Neuronal stem cell (in vitro differentiated cells): ENCODE measurements at regions not wholly inside any gene's neighbourhood (a gene's known extent, or its start where the extent isn't known, plus 50 kb on each side); places are given as distances from the start of the nearest gene placed in this dataset.
"Not testable (repeated sequence)": the region's sequence is repeated elsewhere in the genome, so short reads cannot be mapped to it uniquely, and the experiment has no call there.

Experiments used
- DNase-seq: peaks from one replicate; pipeline ENCODE4 v3.0.0-alpha.2; 2013; ENCODE audit warnings: low spot score
- H2AFZ ChIP-seq: one replicate; pipeline ENCODE4 v1.6.1; 2013; ENCODE audit warnings: mild to moderate bottlenecking, low read length, inconsistent platforms
- H2AK5ac ChIP-seq: 2 replicates; pipeline ENCODE4 v1.6.1; 2013; ENCODE audit warnings: low read depth, mild to moderate bottlenecking, inconsistent platforms, low read length, moderate library complexity, mixed read lengths
- H2BK120ac ChIP-seq: 2 replicates; pipeline ENCODE4 v1.6.1; 2013; ENCODE audit warnings: low read depth, mild to moderate bottlenecking, inconsistent platforms, low read length, moderate library complexity, mixed read lengths
- H2BK12ac ChIP-seq: one replicate; pipeline ENCODE4 v1.6.1; 2013; ENCODE audit warnings: low read length, inconsistent platforms
- H2BK15ac ChIP-seq: 2 replicates; pipeline ENCODE4 v1.6.1; 2013; ENCODE audit warnings: mild to moderate bottlenecking, low read length, inconsistent platforms, mixed read lengths
- H2BK5ac ChIP-seq: one replicate; pipeline ENCODE4 v1.6.1; 2013; ENCODE audit warnings: inconsistent platforms, mild to moderate bottlenecking, low read length, moderate library complexity
- H3K14ac ChIP-seq: one replicate; pipeline ENCODE4 v1.6.1; 2013; ENCODE audit warnings: low read length, inconsistent platforms
- H3K18ac ChIP-seq: 2 replicates; pipeline ENCODE4 v1.6.1; 2013; ENCODE audit warnings: low read length, inconsistent platforms
- H3K23ac ChIP-seq: 2 replicates; pipeline ENCODE4 v1.6.1; 2013; ENCODE audit warnings: low read depth, mild to moderate bottlenecking, mixed read lengths, low read length, inconsistent platforms; ENCODE audit not compliant: poor library complexity
- H3K27ac ChIP-seq: replicated peaks from 3 replicates; pipeline ENCODE4 v1.5.1; 2013; ENCODE audit warnings: low read length, inconsistent platforms
- H3K27me3 ChIP-seq, 3 experiments: 2 replicates each; pipeline ENCODE4 v1.6.1; 2013; ENCODE audit warnings: low read length in 3 of 3, mild to moderate bottlenecking in 2 of 3, inconsistent platforms in 1 of 3, low read depth in 1 of 3, mixed read lengths in 1 of 3, moderate library complexity in 1 of 3; ENCODE audit not compliant: control insufficient read depth in 3 of 3, insufficient read depth in 3 of 3
- H3K36me3 ChIP-seq, 2 donors: replicated peaks in 1 of 2; 2 replicates each; pipeline ENCODE4 v1.6.1; 2013; ENCODE audit warnings: low read length in 2 of 2; ENCODE audit not compliant: control insufficient read depth in 2 of 2, insufficient read depth in 2 of 2
- H3K4ac ChIP-seq: 2 replicates; pipeline ENCODE4 v1.6.1; 2013; ENCODE audit warnings: inconsistent platforms, mild to moderate bottlenecking, low read length, moderate library complexity
- H3K4me1 ChIP-seq, 2 donors: 1 replicate in 1 of 2; 2 replicates in 1 of 2; pipeline ENCODE4 v1.6.1; 2013; ENCODE audit warnings: low read length in 2 of 2, low read depth in 1 of 2; ENCODE audit not compliant: control insufficient read depth in 2 of 2, insufficient read depth in 1 of 2
- H3K4me2 ChIP-seq: one replicate; pipeline ENCODE4 v1.6.1; 2013; ENCODE audit warnings: mild to moderate bottlenecking, low read length, inconsistent platforms; ENCODE audit not compliant: insufficient read depth, poor library complexity, severe bottlenecking
- H3K4me3 ChIP-seq, 2 donors: 2 replicates each; pipeline ENCODE4 v1.5.1; 2013; ENCODE audit warnings: low read length in 2 of 2, mild to moderate bottlenecking in 2 of 2, inconsistent platforms in 1 of 2, moderate library complexity in 1 of 2
- H3K79me1 ChIP-seq: one replicate; pipeline ENCODE4 v1.6.1; 2013; ENCODE audit warnings: low read depth, mild to moderate bottlenecking, inconsistent platforms, low read length, moderate library complexity
- H3K9ac ChIP-seq: one replicate; pipeline ENCODE4 v1.6.1; 2013; ENCODE audit warnings: mild to moderate bottlenecking, low read depth, low read length, inconsistent platforms; ENCODE audit not compliant: poor library complexity
- H3K9me3 ChIP-seq, 2 donors: replicated peaks in 1 of 2; 2 replicates each; pipeline versions ENCODE3 to v1.6.1; 2013; ENCODE audit warnings: low read length in 2 of 2, mild to moderate bottlenecking in 2 of 2, inconsistent platforms in 1 of 2, low read depth in 1 of 2, mixed read lengths in 1 of 2, moderate library complexity in 1 of 2; ENCODE audit not compliant: control insufficient read depth in 2 of 2, insufficient read depth in 1 of 2
- H4K8ac ChIP-seq: one replicate; pipeline ENCODE4 v1.6.1; 2013; ENCODE audit warnings: low read depth, mild to moderate bottlenecking, inconsistent platforms, low read length, moderate library complexity
- H4K91ac ChIP-seq: one replicate; pipeline ENCODE4 v1.6.1; 2013; ENCODE audit warnings: low read length, low read depth, mild to moderate bottlenecking, inconsistent platforms; ENCODE audit not compliant: poor library complexity
- WGBS, 2 donors: extraction: QIAGEN DNeasy Blood & Tissue Kit; methylation state at CpG; one replicate each; pipeline ENCODE4 v1.1.7; 2013; ENCODE audit warnings: missing lambda C conversion rate in 2 of 2, mixed read lengths in 1 of 2; ENCODE audit not compliant: insufficient read length in 2 of 2, insufficient replicate concordance in 1 of 2; ENCODE audit errors: extremely low coverage in 2 of 2; 5-methylcytosine and 5-hydroxymethylcytosine counted together

DNA sequence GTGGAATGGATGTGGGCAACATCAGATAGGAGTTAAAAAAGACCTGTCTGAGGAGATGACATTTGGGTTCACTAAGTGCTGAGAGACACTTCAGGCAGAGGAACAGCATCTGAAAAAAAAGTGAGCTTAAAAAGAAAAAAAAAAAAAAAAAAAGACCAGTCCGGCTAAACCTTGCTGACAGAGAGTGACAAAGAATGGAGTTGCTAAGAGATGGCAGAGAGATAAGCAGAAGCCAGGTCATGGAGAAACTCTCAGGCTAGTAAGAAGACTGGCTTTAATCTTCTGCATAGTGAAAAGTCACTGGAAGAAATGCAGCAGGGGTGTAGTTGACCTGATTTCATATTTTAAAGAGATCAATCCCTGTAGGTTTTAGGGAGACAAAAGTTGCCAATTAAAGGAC is 711.1 kb upstream of the SEMA3D start:
- Histone ChIP-seq H2AFZ (peak overlapping the region; percentile 18), H2BK12ac (no peak overlapping the region), H3K9ac (no peak overlapping the region), H3K18ac (no peak overlapping the region), H4K8ac (no peak overlapping the region), H3K4ac (no peak overlapping the region), H3K4me1 (no peaks in the 10 kb centered on the region), H4K91ac (no peak overlapping the region), H3K27me3 (no peaks in the 10 kb centered on the region), H2BK5ac (no peak overlapping the region), H3K14ac (no peak overlapping the region), H2BK120ac (no peak overlapping the region), H3K23ac (no peak overlapping the region), H3K79me1 (no peaks in the 10 kb centered on the region), H3K9me3 (no peaks in the 10 kb centered on the region), H2AK5ac (no peak overlapping the region), H3K36me3 (no peaks in the 10 kb centered on the region), H3K4me2 (no peak overlapping the region), H3K4me3 (no peak overlapping the region), H2BK15ac (no peak overlapping the region), H3K27ac (no peak overlapping the region)
- WGBS, 2 donors = no CpG with 5 or more reads among the region's 1 CpG
- DNase-seq = no peak

DNA sequence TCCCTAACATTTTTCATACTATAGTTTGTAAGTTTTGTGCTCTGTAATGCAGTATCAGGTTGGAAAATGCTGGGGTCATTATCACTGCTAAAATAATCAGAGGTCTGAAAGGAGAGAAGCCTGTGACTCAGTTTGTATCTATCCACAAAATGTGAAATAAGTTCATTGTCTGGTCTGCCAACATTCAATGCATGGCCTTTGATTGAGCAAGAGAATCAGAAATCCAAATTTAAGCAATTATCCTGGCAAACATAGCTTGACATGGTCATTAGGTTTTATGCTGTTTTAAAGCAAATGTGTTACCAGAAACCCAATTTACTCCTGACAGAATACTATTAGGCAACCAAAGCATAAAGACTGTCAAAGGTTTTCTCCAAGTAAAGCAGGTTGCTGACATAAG is 709.7 kb upstream of the SEMA3D start:
- Histone ChIP-seq H4K91ac (no peak overlapping the region), H3K18ac (no peak overlapping the region), H3K36me3 (no peaks in the 10 kb centered on the region), H2BK5ac (no peak overlapping the region), H3K4me1 (no peaks in the 10 kb centered on the region), H3K79me1 (no peaks in the 10 kb centered on the region), H3K9ac (no peak overlapping the region), H3K9me3 (no peaks in the 10 kb centered on the region), H3K27me3 (no peaks in the 10 kb centered on the region), H2BK120ac (no peak overlapping the region), H2BK12ac (no peak overlapping the region), H3K27ac (no peak overlapping the region), H4K8ac (no peak overlapping the region), H3K4me2 (no peak overlapping the region), H2AFZ (no peak overlapping the region), H3K23ac (no peak overlapping the region), H2BK15ac (no peak overlapping the region), H3K4me3 (no peak overlapping the region), H3K4ac (no peak overlapping the region), H3K14ac (no peak overlapping the region), H2AK5ac (no peak overlapping the region)
- DNase-seq = no peak

DNA sequence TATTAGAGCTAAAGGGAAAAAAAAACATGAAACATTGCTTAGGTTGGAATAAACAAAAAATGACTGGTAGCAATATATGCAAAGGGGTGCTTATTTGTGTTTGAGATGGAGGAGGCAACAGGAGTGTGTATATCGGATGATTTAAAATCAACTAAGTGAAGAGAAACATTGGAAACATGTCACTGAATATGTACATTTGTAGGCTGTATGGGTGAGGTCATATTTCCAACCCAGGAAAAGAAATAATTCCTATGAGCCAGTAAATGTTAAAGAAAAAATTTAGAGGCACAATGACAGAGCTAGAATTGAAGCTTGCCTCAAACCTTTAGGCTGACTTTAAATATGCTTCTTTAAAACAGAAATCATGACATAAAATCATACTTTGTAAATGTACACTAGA is 709.0 kb upstream of the SEMA3D start:
- Histone ChIP-seq H3K9me3 (no peaks in the 10 kb centered on the region), H3K27ac (no peak overlapping the region), H3K4me2 (no peak overlapping the region), H2BK5ac (no peak overlapping the region), H3K4ac (no peak overlapping the region), H2AFZ (no peak overlapping the region), H4K8ac (no peak overlapping the region), H3K79me1 (no peaks in the 10 kb centered on the region), H3K9ac (no peak overlapping the region), H3K18ac (no peak overlapping the region), H4K91ac (no peak overlapping the region), H2BK120ac (no peak overlapping the region), H2BK12ac (no peak overlapping the region), H3K23ac (no peak overlapping the region), H2AK5ac (no peak overlapping the region), H2BK15ac (no peak overlapping the region), H3K36me3 (no peaks in the 10 kb centered on the region), H3K27me3 (no peaks in the 10 kb centered on the region), H3K4me1 (no peaks in the 10 kb centered on the region), H3K4me3 (no peak overlapping the region), H3K14ac (no peak overlapping the region)
- no peak for DNase-seq
- no CpG with 5 or more reads among the region's 1 CpG for WGBS, 2 donors

DNA sequence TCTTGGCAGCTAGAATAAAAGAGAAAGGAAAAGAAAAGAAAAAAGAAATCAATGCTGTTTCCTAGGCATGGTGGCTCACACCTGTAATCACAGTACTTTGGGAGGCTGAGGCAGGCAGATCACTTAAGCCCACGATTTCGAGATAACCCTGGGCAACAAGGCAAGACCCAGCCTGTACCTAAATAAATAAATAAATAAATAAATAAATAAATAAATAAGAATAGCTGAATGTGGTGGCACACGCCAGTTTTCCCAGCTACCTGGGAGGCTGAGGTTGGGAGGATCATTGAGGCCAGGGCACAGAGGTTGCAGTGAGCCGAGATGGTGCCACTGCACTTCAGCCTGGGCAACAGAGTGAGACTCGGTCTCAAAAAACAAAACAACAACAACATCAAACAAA is 705.0 kb upstream of the SEMA3D start:
- H2BK5ac ChIP-seq, H3K14ac ChIP-seq, H3K18ac ChIP-seq, H3K9me3 ChIP-seq, H2BK120ac ChIP-seq, H3K27ac ChIP-seq, H4K8ac ChIP-seq, H2AK5ac ChIP-seq, H3K79me1 ChIP-seq, H3K27me3 ChIP-seq, H2BK15ac ChIP-seq, H2BK12ac ChIP-seq, H3K4me1 ChIP-seq, H3K9ac ChIP-seq, H3K4ac ChIP-seq, DNase-seq, H3K23ac ChIP-seq, H3K4me2 ChIP-seq, H3K4me3 ChIP-seq, H2AFZ ChIP-seq, H3K36me3 ChIP-seq, H4K91ac ChIP-seq: not testable (repeated sequence)
- no CpG with 5 or more reads among the region's 5 CpGs for WGBS, 2 donors
